GM10266 (cell line): ENCODE measurements at regions not wholly inside any gene's neighbourhood (a gene's known extent, or its start where the extent isn't known, plus 50 kb on each side); places are given as distances from the start of the nearest gene placed in this dataset.

ENCODE experiments used
- DNase-seq: peaks from one replicate; pipeline ENCODE4 v3.0.0; 2012; ENCODE audit errors: extremely low spot score
- TF ChIP-seq, protein P1 (sequence below): IDR thresholded peaks from 2 replicates; pipeline ENCODE4 v1.5.1; 2012; ENCODE audit warnings: mild to moderate bottlenecking, low read depth; ENCODE audit not compliant: control insufficient read depth, insufficient read depth; ENCODE audit errors: missing control alignments

DNA sequence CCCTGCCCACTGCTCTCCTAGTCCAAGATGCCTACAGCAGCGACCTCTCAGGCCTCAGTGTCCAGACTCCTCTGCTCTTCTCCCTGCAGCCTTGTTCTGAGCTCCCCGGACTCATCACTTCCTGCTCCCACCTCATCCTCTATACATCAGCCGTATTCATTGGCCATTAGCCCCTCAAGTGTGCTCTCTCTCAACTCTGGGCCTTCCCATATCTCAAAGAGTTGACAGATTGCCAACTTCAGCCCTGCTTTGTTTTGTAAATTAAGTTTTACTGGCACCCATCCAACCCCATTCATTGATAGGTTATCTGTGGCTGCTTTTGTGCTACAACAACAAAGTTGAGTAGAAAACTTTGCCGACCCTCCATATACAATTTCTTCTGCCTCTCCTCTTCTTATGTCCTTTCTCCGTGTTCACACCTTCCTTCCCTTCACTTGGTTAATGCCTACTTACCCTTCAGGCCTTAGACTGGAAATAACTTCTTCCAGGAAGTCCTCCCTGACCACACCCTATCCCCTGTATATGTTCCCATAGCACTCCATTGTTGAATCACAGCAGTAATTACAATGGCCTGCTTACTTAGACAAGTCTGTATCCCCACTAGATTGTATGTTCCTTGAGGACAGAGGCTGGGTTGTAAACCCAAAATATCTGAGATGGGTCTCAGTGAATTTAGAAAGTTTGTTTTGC, 63.4 kb upstream of the TANC2 start:
- TF ChIP-seq, protein P1, sequence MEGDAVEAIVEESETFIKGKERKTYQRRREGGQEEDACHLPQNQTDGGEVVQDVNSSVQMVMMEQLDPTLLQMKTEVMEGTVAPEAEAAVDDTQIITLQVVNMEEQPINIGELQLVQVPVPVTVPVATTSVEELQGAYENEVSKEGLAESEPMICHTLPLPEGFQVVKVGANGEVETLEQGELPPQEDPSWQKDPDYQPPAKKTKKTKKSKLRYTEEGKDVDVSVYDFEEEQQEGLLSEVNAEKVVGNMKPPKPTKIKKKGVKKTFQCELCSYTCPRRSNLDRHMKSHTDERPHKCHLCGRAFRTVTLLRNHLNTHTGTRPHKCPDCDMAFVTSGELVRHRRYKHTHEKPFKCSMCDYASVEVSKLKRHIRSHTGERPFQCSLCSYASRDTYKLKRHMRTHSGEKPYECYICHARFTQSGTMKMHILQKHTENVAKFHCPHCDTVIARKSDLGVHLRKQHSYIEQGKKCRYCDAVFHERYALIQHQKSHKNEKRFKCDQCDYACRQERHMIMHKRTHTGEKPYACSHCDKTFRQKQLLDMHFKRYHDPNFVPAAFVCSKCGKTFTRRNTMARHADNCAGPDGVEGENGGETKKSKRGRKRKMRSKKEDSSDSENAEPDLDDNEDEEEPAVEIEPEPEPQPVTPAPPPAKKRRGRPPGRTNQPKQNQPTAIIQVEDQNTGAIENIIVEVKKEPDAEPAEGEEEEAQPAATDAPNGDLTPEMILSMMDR = no peak
- DNase-seq = no peak

DNA sequence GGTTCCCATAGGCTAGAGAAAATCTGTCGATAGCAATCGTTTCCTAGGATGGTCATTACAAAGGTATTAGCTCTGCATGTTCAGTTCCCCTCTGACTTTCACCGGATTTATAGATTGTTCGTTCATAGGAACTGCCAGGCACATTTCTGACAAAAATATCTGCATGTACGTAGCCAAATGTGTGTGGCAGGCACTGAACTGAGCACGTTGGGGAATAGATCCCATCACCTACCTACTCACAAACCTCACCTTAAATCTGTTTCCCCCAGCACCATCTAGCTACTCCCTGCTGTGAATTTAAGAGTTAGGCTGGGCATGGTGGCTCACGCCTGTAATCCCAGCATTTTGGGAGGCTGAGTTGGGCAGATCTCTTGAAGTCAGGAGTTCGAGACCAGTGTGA, 64.5 kb upstream of the TANC2 start:
- DNase-seq = no peak
- TF ChIP-seq, protein P1 = no peak

DNA sequence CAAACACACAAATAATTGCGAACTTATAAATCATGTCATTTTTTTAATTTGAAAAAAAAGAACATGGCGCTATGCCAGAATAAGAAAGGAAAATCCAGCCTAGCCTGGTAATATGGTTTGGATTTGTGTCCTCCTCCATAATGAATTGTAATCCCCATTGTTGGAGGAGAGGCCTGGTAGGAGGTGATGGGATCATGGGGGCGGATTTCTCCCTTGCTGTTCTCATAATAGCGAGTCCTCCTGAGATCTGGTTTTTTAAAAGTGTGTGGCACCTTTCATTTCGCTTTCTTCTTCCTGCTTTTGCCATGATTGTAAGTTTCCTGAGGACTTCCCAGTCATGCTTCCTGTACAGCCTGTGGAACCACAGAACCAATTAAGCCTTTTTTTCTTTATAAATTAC, 65.9 kb upstream of the TANC2 start:
- DNase-seq = no peak
- TF ChIP-seq, protein P1 = no peak

DNA sequence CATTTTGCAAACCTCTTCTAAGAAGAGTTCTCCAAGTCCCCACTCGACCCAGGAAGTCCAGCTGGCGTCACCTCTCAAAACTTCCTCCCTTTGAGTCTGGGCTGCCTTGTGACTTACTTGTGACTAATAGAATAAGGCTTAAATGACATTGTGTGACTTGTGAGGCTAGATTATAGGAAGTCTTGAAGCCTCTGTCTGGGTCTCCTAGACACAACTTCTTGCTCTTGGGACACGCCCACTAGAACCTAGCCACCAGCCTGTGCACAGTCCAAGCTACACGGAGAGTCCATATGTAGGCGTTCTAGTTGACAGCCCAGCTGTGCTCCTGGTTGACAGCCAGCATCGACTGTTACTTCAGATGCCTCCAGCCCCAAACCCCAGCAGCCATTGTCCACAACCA, 66.7 kb upstream of the TANC2 start:
- TF ChIP-seq, protein P1 = no peak
- DNase-seq = no peak

GRCh38 chr17:62898239-62898864, 67.7 kb upstream of the TANC2 start:
- no peak for DNase-seq
- TF ChIP-seq, protein P1 = no peak

GRCh38 chr17:62897706-62898105, 68.3 kb upstream of the TANC2 start:
- DNase-seq = no peak

More at GRCh38 chr17:62897706-62898105, 68.3 kb upstream of the TANC2 start:
- TF ChIP-seq, protein P1 = no peak
